Loucy (cell line): ENCODE measurements at regions not wholly inside any gene's neighbourhood (a gene's known extent, or its start where the extent isn't known, plus 50 kb on each side); places are given as distances from the start of the nearest gene placed in this dataset.

Source experiments
- H2AFZ ChIP-seq: fragments of 200-600 bp; sonication (generic); 2 replicates; pipeline ENCODE4 v1.6.0; 2016; ENCODE audit warnings: antibody characterized with exemption, mild to moderate bottlenecking, low read length, moderate library complexity
- H3F3A ChIP-seq: fragments of 200-600 bp; 2 replicates; pipeline ENCODE4 v1.6.0; 2016; ENCODE audit warnings: antibody characterized with exemption, low read depth, mild to moderate bottlenecking
- H3K27me3 ChIP-seq: fragments of 200-600 bp; sonication (generic); 2 replicates; pipeline ENCODE4 v1.6.1; 2014; ENCODE audit warnings: low read length, mild to moderate bottlenecking; ENCODE audit not compliant: insufficient read depth, poor library complexity, severe bottlenecking
- H3K36me3 ChIP-seq: fragments of 200-600 bp; sonication (generic); 2 replicates; pipeline ENCODE4 v1.6.1; 2016; ENCODE audit warnings: low read length; ENCODE audit not compliant: insufficient read depth
- H3K4me1 ChIP-seq: fragments of 200-600 bp; sonication (generic); 2 replicates; pipeline ENCODE4 v1.5.1; 2014; ENCODE audit warnings: low read length, mild to moderate bottlenecking; ENCODE audit not compliant: insufficient read depth, poor library complexity, severe bottlenecking
- H3K4me2 ChIP-seq: fragments of 200-600 bp; sonication (generic); 2 replicates; pipeline ENCODE4 v1.6.0; 2014; ENCODE audit warnings: antibody characterized with exemption, low read length, low read depth, mild to moderate bottlenecking; ENCODE audit not compliant: poor library complexity, severe bottlenecking
- H3K4me3 ChIP-seq: fragments of 200-600 bp; sonication (generic); 2 replicates; pipeline ENCODE4 v1.5.1; 2014; ENCODE audit warnings: low read length, mild to moderate bottlenecking, mixed read lengths; ENCODE audit not compliant: poor library complexity, severe bottlenecking
- H3K79me2 ChIP-seq: fragments of 200-600 bp; sonication (generic); 2 replicates; pipeline ENCODE4 v1.6.1; 2014; ENCODE audit warnings: low read length; ENCODE audit not compliant: insufficient read depth
- H3K9ac ChIP-seq: fragments of 200-600 bp; sonication (generic); 2 replicates; pipeline ENCODE4 v1.6.0; 2014; ENCODE audit warnings: mild to moderate bottlenecking, low read depth, low read length, moderate library complexity; ENCODE audit not compliant: poor library complexity, severe bottlenecking
- H3K9me2 ChIP-seq: fragments of 200-600 bp; sonication (generic); replicated peaks from 2 replicates; pipeline ENCODE4 v1.6.1; 2016; ENCODE audit warnings: low read depth, low read length, mixed read lengths
- H3K9me3 ChIP-seq: fragments of 200-600 bp; sonication (generic); 2 replicates; pipeline ENCODE4 v1.6.1; 2014; ENCODE audit warnings: mild to moderate bottlenecking, antibody characterized with exemption, low read length, low read depth; ENCODE audit not compliant: insufficient read depth
- H4K20me1 ChIP-seq: fragments of 200-600 bp; sonication (generic); 2 replicates; pipeline ENCODE4 v1.6.0; 2014; ENCODE audit warnings: antibody characterized with exemption, low read length, mild to moderate bottlenecking; ENCODE audit not compliant: insufficient read depth, poor library complexity, severe bottlenecking
- EZH2phosphoT487 ChIP-seq: fragments of 200-600 bp; IDR thresholded peaks from 2 replicates; pipeline ENCODE4 v1.6.1; 2018; ENCODE audit warnings: antibody characterized with exemption, mild to moderate bottlenecking, moderate library complexity, borderline replicate concordance
- TF ChIP-seq, protein P1 (sequence below): fragments of 200-600 bp; sonication (generic); conservative IDR thresholded peaks from 2 replicates; pipeline ENCODE4 v1.5.1; 2014; ENCODE audit warnings: mild to moderate bottlenecking, antibody characterized with exemption, low read length

GRCh38 chr11:80862011-80862410 is 1421.2 kb upstream of the TENM4 start:
- Histone ChIP-seq H3K9me3 (no peaks in the 10 kb centered on the region), H3K36me3 (no peaks in the 10 kb centered on the region), H3K4me1 (no peaks in the 10 kb centered on the region), H3K9me2 (no peaks in the 10 kb centered on the region), H3K79me2 (no peaks in the 10 kb centered on the region), H3K9ac (no peak overlapping the region), H3F3A (no peaks in the 10 kb centered on the region), H4K20me1 (no peaks in the 10 kb centered on the region), H3K4me3 (no peak overlapping the region), H3K27me3 (no peaks in the 10 kb centered on the region), H2AFZ (no peak overlapping the region), H3K4me2 (no peak overlapping the region)
- TF ChIP-seq, protein P1, sequence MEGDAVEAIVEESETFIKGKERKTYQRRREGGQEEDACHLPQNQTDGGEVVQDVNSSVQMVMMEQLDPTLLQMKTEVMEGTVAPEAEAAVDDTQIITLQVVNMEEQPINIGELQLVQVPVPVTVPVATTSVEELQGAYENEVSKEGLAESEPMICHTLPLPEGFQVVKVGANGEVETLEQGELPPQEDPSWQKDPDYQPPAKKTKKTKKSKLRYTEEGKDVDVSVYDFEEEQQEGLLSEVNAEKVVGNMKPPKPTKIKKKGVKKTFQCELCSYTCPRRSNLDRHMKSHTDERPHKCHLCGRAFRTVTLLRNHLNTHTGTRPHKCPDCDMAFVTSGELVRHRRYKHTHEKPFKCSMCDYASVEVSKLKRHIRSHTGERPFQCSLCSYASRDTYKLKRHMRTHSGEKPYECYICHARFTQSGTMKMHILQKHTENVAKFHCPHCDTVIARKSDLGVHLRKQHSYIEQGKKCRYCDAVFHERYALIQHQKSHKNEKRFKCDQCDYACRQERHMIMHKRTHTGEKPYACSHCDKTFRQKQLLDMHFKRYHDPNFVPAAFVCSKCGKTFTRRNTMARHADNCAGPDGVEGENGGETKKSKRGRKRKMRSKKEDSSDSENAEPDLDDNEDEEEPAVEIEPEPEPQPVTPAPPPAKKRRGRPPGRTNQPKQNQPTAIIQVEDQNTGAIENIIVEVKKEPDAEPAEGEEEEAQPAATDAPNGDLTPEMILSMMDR = no peak
- no peak for TF ChIP-seq EZH2phosphoT487

DNA sequence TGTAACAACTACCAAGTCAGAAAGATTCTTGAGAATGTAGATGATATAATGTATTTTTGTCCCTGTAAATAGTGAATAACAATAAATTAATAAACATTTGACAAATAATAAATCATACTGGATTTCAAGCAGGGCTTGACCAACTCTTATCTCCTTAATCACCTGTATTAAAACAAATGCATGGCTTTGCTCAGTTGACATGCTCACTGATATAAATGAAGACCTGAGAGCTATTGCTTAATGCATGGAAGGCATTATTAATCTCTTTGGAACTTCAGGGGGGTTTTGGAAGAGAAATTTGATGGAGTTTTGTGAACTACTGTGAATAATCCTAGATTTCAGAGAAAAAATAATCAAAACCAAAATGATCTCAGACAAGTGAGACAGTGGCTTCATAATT is 1420.4 kb upstream of the TENM4 start:
- no peak overlapping the region for H3K4me2 ChIP-seq

DNA sequence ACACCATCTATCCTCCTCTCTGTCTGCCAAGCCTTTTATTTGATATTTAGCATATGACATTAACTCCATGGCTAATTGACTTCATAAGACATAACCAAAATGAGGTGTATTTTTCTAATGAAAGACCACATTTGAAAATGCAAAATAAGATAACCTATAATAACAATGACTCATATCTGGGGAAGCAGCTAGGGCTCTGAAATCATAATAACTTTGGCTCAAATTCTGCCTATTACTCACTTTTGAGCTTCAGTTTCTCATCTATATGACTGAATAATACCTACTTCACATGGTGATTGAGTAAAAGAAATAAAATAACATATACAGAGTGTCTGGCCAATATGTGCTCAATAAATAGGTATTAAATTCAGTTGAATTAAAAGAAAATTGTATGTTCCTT is 1419.8 kb upstream of the TENM4 start:
- TF ChIP-seq, protein P1 = no peak
- TF ChIP-seq EZH2phosphoT487 = no peak
- Histone ChIP-seq H3K9me2 (no peaks in the 10 kb centered on the region), H3K4me2 (no peak overlapping the region)

More for the DNA sequence above, 1420.4 kb upstream of the TENM4 start:
- H4K20me1 ChIP-seq = no peaks in the 10 kb centered on the region
- no peaks in the 10 kb centered on the region for H3K27me3 ChIP-seq
- H3K9me2 ChIP-seq = no peaks in the 10 kb centered on the region
- no peaks in the 10 kb centered on the region for H3K79me2 ChIP-seq
- H3F3A ChIP-seq = no peaks in the 10 kb centered on the region
- H3K9me3 ChIP-seq = no peaks in the 10 kb centered on the region
- no peaks in the 10 kb centered on the region for H3K36me3 ChIP-seq
- H3K9ac ChIP-seq = no peak overlapping the region
- H3K4me1 ChIP-seq = no peaks in the 10 kb centered on the region
- no peak overlapping the region for H2AFZ ChIP-seq
- TF ChIP-seq, protein P1 = no peak
- no peak for TF ChIP-seq EZH2phosphoT487
- no peak overlapping the region for H3K4me3 ChIP-seq

More for the DNA sequence above, 1419.8 kb upstream of the TENM4 start:
- no peaks in the 10 kb centered on the region for H4K20me1 ChIP-seq
- H2AFZ ChIP-seq = no peak overlapping the region
- no peak overlapping the region for H3K4me3 ChIP-seq
- no peaks in the 10 kb centered on the region for H3K4me1 ChIP-seq
- H3K9ac ChIP-seq = no peak overlapping the region
- H3K9me3 ChIP-seq = no peaks in the 10 kb centered on the region
- no peaks in the 10 kb centered on the region for H3F3A ChIP-seq
- H3K79me2 ChIP-seq = no peaks in the 10 kb centered on the region
- no peaks in the 10 kb centered on the region for H3K36me3 ChIP-seq
- no peaks in the 10 kb centered on the region for H3K27me3 ChIP-seq
